Gastrocnemius medialis (tissue), 4 donors: ENCODE measurements at regions not wholly inside any gene's neighbourhood (a gene's known extent, or its start where the extent isn't known, plus 50 kb on each side); places are given as distances from the start of the nearest gene placed in this dataset.

Source experiments
- ATAC-seq, 2 donors: fragments of 150-250 bp; one replicate each; pipeline ENCODE4 v1.9.1; 2016
- DNase-seq, 2 donors: peaks; one replicate each; pipeline ENCODE4 v3.0.0-alpha.2; 2019
- H3K27ac ChIP-seq, 4 donors: fragments of 200-600 bp; sonication (generic); 1 replicate in 1 of 4; 2 replicates in 3 of 4; pipeline ENCODE4 v1.5.1; 2016 to 2018; ENCODE audit warnings: mild to moderate bottlenecking in 2 of 4, moderate library complexity in 1 of 4
- H3K27me3 ChIP-seq, 3 donors: fragments of 200-600 bp; sonication (generic) in 2 of 3; 1 replicate in 1 of 3; 2 replicates in 2 of 3; pipeline versions ENCODE4 v1.5.1 to v1.6.0; 2016 to 2019; ENCODE audit warnings: mild to moderate bottlenecking in 1 of 3, moderate library complexity in 1 of 3
- H3K36me3 ChIP-seq, 2 donors: fragments of 200-600 bp; sonication (generic) in 1 of 2; one replicate each; pipeline ENCODE4 v1.5.1; 2017 to 2018
- H3K4me1 ChIP-seq, 2 donors: fragments of 200-600 bp; sonication (generic) in 1 of 2; one replicate each; pipeline ENCODE4 v1.5.1; 2016 to 2017; ENCODE audit warnings: mild to moderate bottlenecking in 2 of 2
- H3K4me3 ChIP-seq, 4 donors: fragments of 200-600 bp; sonication (generic) in 3 of 4; 1 replicate in 1 of 4; 2 replicates in 3 of 4; pipeline ENCODE4 v1.5.1; 2016 to 2019; ENCODE audit warnings: mild to moderate bottlenecking in 2 of 4
- H3K9me3 ChIP-seq, 3 donors: fragments of 200-600 bp; sonication (generic) in 2 of 3; 1 replicate in 1 of 3; 2 replicates in 2 of 3; pipeline ENCODE4 v1.5.1; 2016 to 2019
- CTCF ChIP-seq, 5 experiments: fragments of 450-650 bp in 3 of 5; fragments of 200-600 bp in 2 of 5; sonication (generic) in 2 of 5; IDR thresholded peaks in 4 of 5; conservative IDR thresholded peaks in 1 of 5; 1 replicate in 4 of 5; 2 replicates in 1 of 5; pipeline ENCODE4 v1.5.1; 2016 to 2019; ENCODE audit warnings: antibody characterized with exemption in 5 of 5, mild to moderate bottlenecking in 3 of 5, moderate library complexity in 3 of 5
- POLR2A ChIP-seq, 2 donors: fragments of 450-650 bp; IDR thresholded peaks; one replicate each; pipeline ENCODE4 v1.6.1; 2017; ENCODE audit warnings: antibody characterized with exemption in 2 of 2, mild to moderate bottlenecking in 2 of 2, moderate library complexity in 2 of 2
- in situ Hi-C, 4 donors: fragments of 200-750 bp; cut with MboI; loops; one replicate each; pipeline versions ENCODE4 v1.15.0 to v1.8.0; 2017; ENCODE audit warnings: low sequenced_read_pairs in 4 of 4
- intact Hi-C: fragments of 100-400 bp; cut with DNase I; formaldehyde crosslinking; loops from one replicate; pipeline ENCODE4 v1.15.1; 2023; ENCODE audit warnings: low total_unique reads

GRCh38 chr14:98954349-98955000 is 317.5 kb downstream of the BCL11B start:
- no peak overlapping the region for H3K27ac ChIP-seq
- TF ChIP-seq CTCF (IDR thresholded peaks at IDR 0.05 in 4 of 5, conservative IDR thresholded peaks at IDR 0.05 in 1 of 5), result no peak
- H3K4me3 ChIP-seq, result no peak overlapping the region
- no peak for DNase-seq
- H3K36me3 ChIP-seq, result no peaks in the 10 kb centered on the region
- H3K27me3 ChIP-seq, result no peaks in the 10 kb centered on the region
- ATAC-seq, result no peak
- in situ Hi-C loops (no loop called here), intact Hi-C loops (no loop called here)
- H3K9me3 ChIP-seq, result no peaks in the 10 kb centered on the region
- H3K4me1 ChIP-seq, result peaks cover 3 to 5% of the 10 kb centered on the region in 2 donors

- TF ChIP-seq CTCF (IDR thresholded peaks at IDR 0.05 in 4 of 5, conservative IDR thresholded peaks at IDR 0.05 in 1 of 5) (no peak), POLR2A (IDR thresholded peaks at IDR 0.05) (no peak)
- Histone ChIP-seq H3K27me3 (no peaks in the 10 kb centered on the region), H3K36me3 (no peaks in the 10 kb centered on the region), H3K4me1 (peaks cover 3 to 5% of the 10 kb centered on the region in 2 donors), H3K9me3 (no peaks in the 10 kb centered on the region), H3K27ac (no peak overlapping the region), H3K4me3 (no peak overlapping the region)
- ATAC-seq (no peak), DNase-seq (no peak)
- intact Hi-C loops, result no loop called here
- in situ Hi-C loops, result no loop called here
These were observed 316.8 kb downstream of the BCL11B start for GRCh38 chr14:98955036-98955740.

DNA sequence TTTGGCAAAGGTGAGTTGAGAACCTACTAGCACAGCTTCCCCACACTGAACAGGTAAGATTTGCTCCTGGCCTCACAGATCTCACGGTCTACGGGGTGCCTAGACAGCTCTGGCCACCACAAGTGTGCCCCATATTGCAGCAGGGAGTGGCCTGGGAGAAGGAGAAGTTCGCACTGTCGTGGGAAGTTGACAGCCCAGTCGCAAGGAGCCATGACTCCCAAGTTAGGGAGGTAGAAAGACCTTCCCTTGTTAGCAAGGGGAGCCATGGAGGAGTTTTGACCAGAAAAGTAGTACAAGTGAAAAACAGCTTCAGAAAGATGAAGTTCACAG is 316.3 kb downstream of the BCL11B start:
- Histone ChIP-seq H3K4me1 (peaks cover 3 to 5% of the 10 kb centered on the region in 2 donors), H3K27me3 (no peaks in the 10 kb centered on the region), H3K27ac (no peak overlapping the region), H3K4me3 (no peak overlapping the region), H3K9me3 (no peaks in the 10 kb centered on the region), H3K36me3 (no peaks in the 10 kb centered on the region)
- no peak for DNase-seq
- no peak for TF ChIP-seq CTCF (IDR thresholded peaks at IDR 0.05 in 4 of 5, conservative IDR thresholded peaks at IDR 0.05 in 1 of 5)
- no peak for TF ChIP-seq POLR2A (IDR thresholded peaks at IDR 0.05)
- ATAC-seq, result no peak
- in situ Hi-C loops, result no loop called here
- intact Hi-C loops, result no loop called here

- Histone ChIP-seq H3K4me3 (no peak overlapping the region), H3K27ac (no peak overlapping the region)
- no peak for ATAC-seq
These were observed 315.8 kb downstream of the BCL11B start for GRCh38 chr14:98956181-98956580.

More at GRCh38 chr14:98956181-98956580, 315.8 kb downstream of the BCL11B start:
- in situ Hi-C loops (no loop called here), intact Hi-C loops (no loop called here)
- Histone ChIP-seq H3K27me3 (no peaks in the 10 kb centered on the region), H3K4me1 (peaks cover 3 to 5% of the 10 kb centered on the region in 2 donors), H3K9me3 (no peaks in the 10 kb centered on the region), H3K36me3 (no peaks in the 10 kb centered on the region)
- no peak for DNase-seq
- no peak for TF ChIP-seq CTCF (IDR thresholded peaks at IDR 0.05 in 4 of 5, conservative IDR thresholded peaks at IDR 0.05 in 1 of 5)
- TF ChIP-seq POLR2A (IDR thresholded peaks at IDR 0.05), result no peak
